ENCODE measurements at regions not wholly inside any gene's neighbourhood (a gene's known extent, or its start where the extent isn't known, plus 50 kb on each side); places are given as distances from the start of the nearest gene placed in this dataset.
A peak's percentile ranks its signal among the peaks of the same experiment; 100 is the strongest.

DNA sequence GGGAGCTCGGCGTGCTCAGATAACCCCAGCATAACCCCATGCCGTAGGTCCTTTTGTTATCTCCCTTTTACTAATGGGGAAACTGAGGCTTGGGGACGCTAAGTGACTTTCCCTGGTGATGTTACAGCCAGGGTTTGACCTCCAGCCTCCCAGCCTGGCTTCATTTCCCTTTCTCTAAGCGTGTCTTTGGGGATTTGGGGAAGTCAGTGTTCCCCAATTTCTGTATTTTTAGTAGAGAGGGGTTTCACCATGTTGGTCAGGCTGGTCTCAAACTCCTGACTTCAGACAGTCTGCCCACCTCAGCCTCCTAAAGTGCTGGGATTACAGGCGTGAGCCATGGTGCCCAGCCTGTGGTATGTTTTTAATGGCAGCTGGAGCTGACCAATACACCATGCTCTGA lies 85.4 kb downstream of the PHETA1 start:
- Mint-ChIP-seq H3K36me3 (ENCODE audit: low read depth) (peaks cover 11% of the 10 kb centered on the region), H3K27ac (no peak overlapping the region), H3K4me3 (no peak overlapping the region), H3K9me3 (peaks cover 13% of the 10 kb centered on the region), H3K4me1 (no peaks in the 10 kb centered on the region), H3K27me3 (ENCODE audit: low read depth) (peaks cover 20% of the 10 kb centered on the region)
- no peak for TF ChIP-seq CTCF (IDR thresholded peaks at IDR 0.05; ENCODE audit: unreplicated experiment in 3 of 3)

DNA sequence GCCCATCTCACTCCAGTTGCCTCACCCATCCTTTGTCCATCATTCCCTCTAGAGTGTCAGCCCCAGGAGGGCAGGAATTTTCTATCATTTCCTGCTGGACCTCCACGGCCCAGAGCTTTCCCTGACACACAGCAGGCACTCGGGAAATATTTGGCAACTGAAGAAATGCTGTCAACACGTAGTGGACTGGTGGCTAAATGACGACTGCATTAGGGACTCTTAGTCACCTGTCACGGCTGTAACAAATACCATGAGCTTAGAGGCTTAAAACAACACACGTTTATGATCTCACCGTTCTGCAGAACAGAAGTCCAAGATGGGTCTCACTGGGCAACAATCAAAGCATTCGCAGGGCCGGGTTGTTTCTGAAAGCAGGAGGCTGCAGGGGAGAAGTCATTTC lies 91.3 kb downstream of the PHETA1 start:
- Mint-ChIP-seq H3K27ac (no peak overlapping the region), H3K36me3 (ENCODE audit: low read depth) (peaks cover 11% of the 10 kb centered on the region), H3K4me1 (peaks cover 7% of the 10 kb centered on the region), H3K27me3 (ENCODE audit: low read depth) (peaks cover 18% of the 10 kb centered on the region), H3K9me3 (peaks cover 13% of the 10 kb centered on the region), H3K4me3 (no peak overlapping the region)
- no peak for TF ChIP-seq CTCF (IDR thresholded peaks at IDR 0.05; ENCODE audit: unreplicated experiment in 3 of 3)

GRCh38 chr12:111276146-111276545 lies 92.7 kb downstream of the PHETA1 start:
- no peak for TF ChIP-seq CTCF (IDR thresholded peaks at IDR 0.05; ENCODE audit: unreplicated experiment in 3 of 3)
- H3K9me3 Mint-ChIP-seq = peaks cover 9% of the 10 kb centered on the region
- no peak overlapping the region for H3K4me3 Mint-ChIP-seq
- no peak overlapping the region for H3K27ac Mint-ChIP-seq
- H3K27me3 Mint-ChIP-seq (ENCODE audit: low read depth) = peaks cover 18% of the 10 kb centered on the region
- H3K36me3 Mint-ChIP-seq (ENCODE audit: low read depth) = peaks cover 5% of the 10 kb centered on the region
- peaks cover 8% of the 10 kb centered on the region for H3K4me1 Mint-ChIP-seq

DNA sequence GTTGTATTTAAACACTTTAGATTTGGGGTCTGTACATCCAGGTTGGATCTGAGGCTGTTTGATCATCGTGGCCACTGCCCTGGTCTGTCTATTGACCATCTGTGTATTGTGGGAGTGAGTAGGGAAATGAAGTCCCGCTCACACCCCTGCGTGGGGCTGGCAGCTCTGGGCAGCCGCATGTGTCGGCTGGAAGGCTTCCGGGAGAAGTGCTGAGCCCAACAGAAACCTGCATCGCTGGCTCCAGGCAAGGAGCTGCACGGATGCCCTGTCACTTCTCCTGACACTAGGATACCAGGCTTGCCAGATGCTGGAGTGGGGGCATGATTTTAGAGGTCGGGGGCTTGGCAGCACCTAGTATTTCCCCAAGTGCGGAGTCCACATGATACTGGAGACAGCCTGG lies 93.6 kb downstream of the PHETA1 start:
- no peak overlapping the region for H3K4me3 Mint-ChIP-seq
- TF ChIP-seq CTCF (IDR thresholded peaks at IDR 0.05; ENCODE audit: unreplicated experiment in 3 of 3) = no peak
- no peaks in the 10 kb centered on the region for H3K36me3 Mint-ChIP-seq (ENCODE audit: low read depth)
- peaks cover 15% of the 10 kb centered on the region for H3K27me3 Mint-ChIP-seq (ENCODE audit: low read depth)
- H3K27ac Mint-ChIP-seq = no peak overlapping the region
- H3K4me1 Mint-ChIP-seq = peaks cover 17% of the 10 kb centered on the region
- peaks cover 3% of the 10 kb centered on the region for H3K9me3 Mint-ChIP-seq

GRCh38 chr12:111274777-111275176 lies 94.1 kb downstream of the PHETA1 start:
- peak; percentile 46 to 61 (median 57) for TF ChIP-seq CTCF (IDR thresholded peaks at IDR 0.05; ENCODE audit: unreplicated experiment in 3 of 3)
- Mint-ChIP-seq H3K27me3 (ENCODE audit: low read depth) (peaks cover 19% of the 10 kb centered on the region), H3K36me3 (ENCODE audit: low read depth) (no peaks in the 10 kb centered on the region), H3K9me3 (peaks cover 3% of the 10 kb centered on the region), H3K27ac (peak overlapping the region; percentile 22 to 65 (median 40)), H3K4me3 (no peak overlapping the region), H3K4me1 (peaks cover 22% of the 10 kb centered on the region)

GRCh38 chr12:111271674-111272418 lies 97.0 kb downstream of the PHETA1 start:
- TF ChIP-seq CTCF (IDR thresholded peaks at IDR 0.05; ENCODE audit: unreplicated experiment in 3 of 3) = peak in 2 of 3 experiments; percentile 15 to 36
- no peak overlapping the region for H3K4me3 Mint-ChIP-seq
- no peaks in the 10 kb centered on the region for H3K36me3 Mint-ChIP-seq (ENCODE audit: low read depth)
- H3K27me3 Mint-ChIP-seq (ENCODE audit: low read depth) = peaks cover 4% of the 10 kb centered on the region
- H3K4me1 Mint-ChIP-seq = peaks cover 37% of the 10 kb centered on the region
- no peak overlapping the region for H3K27ac Mint-ChIP-seq
- no peaks in the 10 kb centered on the region for H3K9me3 Mint-ChIP-seq

All from nephron (organoid).